IMR-90 (cell line): ENCODE measurements at regions not wholly inside any gene's neighbourhood (a gene's known extent, or its start where the extent isn't known, plus 50 kb on each side); places are given as distances from the start of the nearest gene placed in this dataset.

Source experiments
- ATAC-seq: fragments of 200-7000 bp; cut with Tn5 transposase; 2 replicates; pipeline ENCODE4 v1.9.1; 2020; ENCODE audit warnings: low read depth, mild to moderate bottlenecking, moderate library complexity
- BruUV-seq: library from RNA; stranded (reverse); fragments of 400-500 nt; replicated peaks from 2 replicates; lab custom pipeline; 2021; lab: Mats Ljungman, UMichigan
- CTCF ChIA-PET: fragments of 300-600 bp; formaldehyde crosslinking; extraction: SDS; loops from one replicate; lab custom pipeline; 2021; ENCODE audit warnings: antibody characterized with exemption; lab: Yijun Ruan, JAX
- POLR2A ChIA-PET: fragments of 300-600 bp; sonication (Branson Sonifier 250); formaldehyde crosslinking; loops from one replicate; lab custom pipeline; 2022; ENCODE audit warnings: antibody characterized with exemption; ENCODE audit not compliant: unreplicated experiment; lab: Charles Lee
- DNase-seq: peaks from one replicate; pipeline ENCODE4 v3.0.0; 2013
- H2AFZ ChIP-seq: replicated peaks from 2 replicates; pipeline ENCODE3; 2013; ENCODE audit warnings: low read length, mild to moderate bottlenecking; ENCODE audit not compliant: poor library complexity
- H2AK5ac ChIP-seq: 2 replicates; pipeline ENCODE4 v1.6.1; 2013; ENCODE audit warnings: low read depth, low read length, inconsistent platforms
- H2AK9ac ChIP-seq: replicated peaks from 2 replicates; pipeline ENCODE3; 2013; ENCODE audit warnings: mild to moderate bottlenecking, low read depth, low read length, moderate library complexity; ENCODE audit not compliant: poor library complexity
- H2BK120ac ChIP-seq: 2 replicates; pipeline ENCODE4 v1.6.1; 2013; ENCODE audit warnings: low read depth, low read length, inconsistent platforms
- H2BK15ac ChIP-seq: 3 replicates; pipeline ENCODE4 v1.6.1; 2013; ENCODE audit warnings: low read depth, low read length, inconsistent platforms
- H2BK20ac ChIP-seq: 2 replicates; pipeline ENCODE4 v1.6.1; 2013; ENCODE audit warnings: low read depth, mild to moderate bottlenecking, inconsistent platforms, low read length, moderate library complexity
- H2BK5ac ChIP-seq: 2 replicates; pipeline ENCODE4 v1.6.1; 2013; ENCODE audit warnings: mild to moderate bottlenecking, low read depth, low read length, inconsistent platforms; ENCODE audit not compliant: poor library complexity, severe bottlenecking
- H3K14ac ChIP-seq: replicated peaks from 2 replicates; pipeline ENCODE4 v1.6.1; 2013; ENCODE audit warnings: low read depth, low read length, inconsistent platforms
- H3K18ac ChIP-seq: 2 replicates; pipeline ENCODE4 v1.6.1; 2013; ENCODE audit warnings: low read depth, low read length, control low read depth
- H3K23ac ChIP-seq: 2 replicates; pipeline ENCODE4 v1.6.1; 2013; ENCODE audit warnings: low read depth, low read length, inconsistent platforms
- H3K27ac ChIP-seq: 2 replicates; pipeline ENCODE4 v1.5.1; 2013; ENCODE audit warnings: mild to moderate bottlenecking, control low read depth, low read length; ENCODE audit not compliant: insufficient read depth
- H3K27me3 ChIP-seq: 2 replicates; pipeline ENCODE4 v1.6.1; 2013; ENCODE audit warnings: low read length; ENCODE audit not compliant: control insufficient read depth, insufficient read depth
- H3K36me3 ChIP-seq: 2 replicates; pipeline ENCODE4 v1.6.1; 2013; ENCODE audit warnings: low read length, mixed read lengths; ENCODE audit not compliant: control insufficient read depth, insufficient read depth
- H3K4ac ChIP-seq: 2 replicates; pipeline ENCODE4 v1.6.1; 2013; ENCODE audit warnings: low read depth, low read length, inconsistent platforms
- H3K4me1 ChIP-seq: 2 replicates; pipeline ENCODE4 v1.6.1; 2013; ENCODE audit warnings: low read length, mixed read lengths; ENCODE audit not compliant: control insufficient read depth, insufficient read depth
- H3K4me2 ChIP-seq: 2 replicates; pipeline ENCODE4 v1.6.1; 2013; ENCODE audit warnings: low read depth, mild to moderate bottlenecking, control low read depth, low read length, moderate library complexity
- H3K4me3 ChIP-seq: 2 replicates; pipeline ENCODE4 v1.5.1; 2013; ENCODE audit warnings: low read depth, mild to moderate bottlenecking, control low read depth, low read length, moderate library complexity; ENCODE audit not compliant: insufficient read depth
- H3K56ac ChIP-seq: 2 replicates; pipeline ENCODE4 v1.6.1; 2013; ENCODE audit warnings: low read length, inconsistent platforms; ENCODE audit not compliant: insufficient read depth; ENCODE audit errors: extremely low read depth
- H3K79me1 ChIP-seq, 2 experiments: 2 replicates each; pipeline ENCODE4 v1.6.1; 2013; ENCODE audit warnings: low read length in 2 of 2, inconsistent platforms in 1 of 2, low read depth in 1 of 2
- H3K9ac ChIP-seq: 2 replicates; pipeline ENCODE4 v1.6.1; 2013; ENCODE audit warnings: low read depth, low read length, control low read depth
- H3K9me1 ChIP-seq: 2 replicates; pipeline ENCODE4 v1.6.1; 2013; ENCODE audit warnings: low read length, inconsistent platforms; ENCODE audit not compliant: insufficient read depth
- H3K9me3 ChIP-seq: 2 replicates; pipeline ENCODE4 v1.6.1; 2013; ENCODE audit warnings: low read length; ENCODE audit not compliant: control insufficient read depth, insufficient read depth
- H4K20me1 ChIP-seq: 2 replicates; pipeline ENCODE4 v1.6.1; 2013; ENCODE audit warnings: low read length, inconsistent platforms; ENCODE audit not compliant: insufficient read depth
- H4K5ac ChIP-seq: 2 replicates; pipeline ENCODE4 v1.6.1; 2013; ENCODE audit warnings: mild to moderate bottlenecking, low read depth, low read length, control low read depth
- H4K8ac ChIP-seq, 2 experiments: 2 replicates each; pipeline ENCODE4 v1.6.1; 2013; ENCODE audit warnings: low read depth in 2 of 2, low read length in 2 of 2, control low read depth in 1 of 2, inconsistent platforms in 1 of 2
- H4K91ac ChIP-seq: 2 replicates; pipeline ENCODE4 v1.6.1; 2013; ENCODE audit warnings: low read depth, low read length, inconsistent platforms; ENCODE audit not compliant: insufficient read depth
- BHLHE40 ChIP-seq: fragments of 150-350 bp; IDR thresholded peaks from 2 replicates; pipeline ENCODE4 v1.6.1; 2016; ENCODE audit warnings: mild to moderate bottlenecking, low read depth, low read length
- CTCF ChIP-seq: conservative IDR thresholded peaks from 2 replicates; pipeline ENCODE4 v1.5.1; 2012; ENCODE audit warnings: mild to moderate bottlenecking, low read depth, low read length, improper control_type of control experiment
- FOS ChIP-seq: fragments of 150-350 bp; IDR thresholded peaks from 2 replicates; pipeline ENCODE4 v1.6.1; 2016; ENCODE audit warnings: low read depth, low read length
- MXI1 ChIP-seq: IDR thresholded peaks from 2 replicates; pipeline ENCODE4 v1.6.1; 2012; ENCODE audit warnings: low read depth, mild to moderate bottlenecking, low read length, moderate library complexity, borderline replicate concordance
- NFE2L2 ChIP-seq: fragments of 150-350 bp; IDR thresholded peaks from 2 replicates; pipeline ENCODE4 v1.6.1; 2016; ENCODE audit warnings: low read depth, mild to moderate bottlenecking, low read length
- RCOR1 ChIP-seq: IDR thresholded peaks from 2 replicates; pipeline ENCODE4 v1.6.1; 2012; ENCODE audit warnings: mild to moderate bottlenecking, low read length, improper control_type of control experiment; ENCODE audit not compliant: insufficient replicate concordance
- RFX5 ChIP-seq: IDR thresholded peaks from 2 replicates; pipeline ENCODE4 v1.8.0; 2012; ENCODE audit warnings: low read depth, mild to moderate bottlenecking, low read length, moderate library complexity
- WGBS, 2 experiments: methylation state at CpG; one replicate each; pipeline versions ENCODE4 v1.1.5 to v1.1.7; 2013; ENCODE audit warnings: missing lambda C conversion rate in 2 of 2; ENCODE audit not compliant: insufficient read length in 1 of 2; ENCODE audit errors: extremely low coverage in 2 of 2; 5-methylcytosine and 5-hydroxymethylcytosine counted together
- dilution Hi-C: fragments of 300-500 bp; cut with HindIII; formaldehyde crosslinking; loops from one replicate; pipeline ENCODE4 v1.14.3; 2018; ENCODE audit warnings: low sequenced_read_pairs; ENCODE audit not compliant: unreplicated experiment
- in situ Hi-C: fragments of 300-500 bp; cut with MboI; formaldehyde crosslinking; loops from 3 replicates; pipeline ENCODE4 v1.14.3; 2019; ENCODE audit warnings: low sequenced_read_pairs, inconsistent platforms, mixed read lengths
- intact Hi-C: fragments of 100-400 bp; cut with micrococcal nuclease; formaldehyde crosslinking; loops from 2 replicates; pipeline ENCODE4 v1.10.0; 2022

DNA sequence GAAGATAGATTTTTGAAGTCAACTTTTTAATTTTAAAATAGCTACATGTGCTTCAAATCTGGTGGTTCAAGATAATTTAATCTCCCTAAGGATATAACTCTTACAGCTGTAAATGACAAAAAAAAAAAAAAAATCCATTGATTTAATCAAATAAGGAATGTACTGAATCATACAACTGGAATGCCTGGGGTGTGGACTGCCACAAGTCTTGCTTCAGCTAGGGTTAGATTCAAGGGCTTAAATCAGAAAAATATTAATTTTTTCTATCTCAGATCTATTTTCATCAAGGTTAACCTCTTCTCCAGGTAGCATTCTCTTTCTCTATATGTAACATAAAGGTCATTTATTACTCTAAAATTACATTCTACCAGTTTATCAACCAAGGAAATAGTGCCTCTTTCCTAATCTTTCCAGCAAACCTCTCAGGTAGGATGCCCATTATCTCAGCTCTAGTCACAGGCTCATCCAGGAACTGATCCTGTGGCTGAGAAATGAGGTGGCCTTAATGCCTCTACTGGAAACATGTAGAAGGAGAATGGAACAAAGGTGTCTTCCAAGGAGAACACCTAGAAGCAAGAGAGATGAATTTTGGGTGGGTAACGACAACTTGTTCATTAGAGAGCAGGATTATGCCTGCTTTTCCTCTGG, 466.9 kb downstream of the CBLN4 start:
- Histone ChIP-seq H2BK120ac (no peak overlapping the region), H2BK5ac (no peak overlapping the region), H4K91ac (no peak overlapping the region), H3K9me3 (peaks cover 10% of the 10 kb centered on the region), H2BK20ac (no peak overlapping the region), H3K9ac (no peak overlapping the region), H2BK15ac (no peak overlapping the region), H3K18ac (no peak overlapping the region), H3K4ac (no peak overlapping the region), H4K5ac (no peak overlapping the region), H2AK9ac (no peak overlapping the region), H2AFZ (no peak overlapping the region), H3K27me3 (no peaks in the 10 kb centered on the region), H4K8ac (no peak overlapping the region), H3K14ac (no peak overlapping the region), H3K36me3 (no peaks in the 10 kb centered on the region), H3K79me1 (no peaks in the 10 kb centered on the region), H2AK5ac (no peak overlapping the region), H3K4me3 (no peak overlapping the region), H3K23ac (no peak overlapping the region), H3K4me1 (no peaks in the 10 kb centered on the region), H3K27ac (no peak overlapping the region), H4K20me1 (no peaks in the 10 kb centered on the region), H3K9me1 (no peaks in the 10 kb centered on the region), H3K56ac (no peak overlapping the region), H3K4me2 (no peak overlapping the region)
- TF ChIP-seq NFE2L2 (no peak), BHLHE40 (no peak), MXI1 (no peak), RCOR1 (no peak), RFX5 (no peak), FOS (no peak), CTCF (no peak)
- ChIA-PET POLR2A (no interaction called here), CTCF (interaction anchor here (0.6 kb wide), 2 partner anchors 35 to 876 kb away, joined by 4 to 5 read pairs; no protein-coding TSS in a partner anchor)
- BruUV-seq, result no TSS peak
- ATAC-seq, result no peak
- DNase-seq, result no peak
- dilution Hi-C loops (no loop called here), intact Hi-C loops (no loop called here), in situ Hi-C loops (no loop called here)
- no CpG with 5 or more reads among the region's 1 CpG for WGBS, 2 experiments
